GM12872 (cell line): ENCODE measurements at regions not wholly inside any gene's neighbourhood (a gene's known extent, or its start where the extent isn't known, plus 50 kb on each side); places are given as distances from the start of the nearest gene placed in this dataset.

ENCODE experiments used
- CTCF ChIP-seq: IDR thresholded peaks from 3 replicates; pipeline ENCODE4 v1.5.1; 2011; ENCODE audit warnings: low read depth, mild to moderate bottlenecking, low read length, moderate library complexity; ENCODE audit not compliant: insufficient read depth

GRCh38 chr10:52442576-52442975 lies 128.5 kb downstream of the DKK1 start:
- no peak for TF ChIP-seq CTCF

GRCh38 chr10:52443419-52444388 lies 129.6 kb downstream of the DKK1 start:
- TF ChIP-seq CTCF, result no peak

GRCh38 chr10:52446391-52446790 lies 132.3 kb downstream of the DKK1 start:
- no peak for TF ChIP-seq CTCF

- TF ChIP-seq CTCF, result no peak
Observed at GRCh38 chr10:52447931-52448353, 133.9 kb downstream of the DKK1 start.

GRCh38 chr10:52450762-52451291 lies 136.7 kb downstream of the DKK1 start:
- no peak for TF ChIP-seq CTCF

GRCh38 chr10:52451817-52452216 lies 137.7 kb downstream of the DKK1 start:
- TF ChIP-seq CTCF, result no peak

- TF ChIP-seq CTCF, result no peak
Observed at GRCh38 chr10:52452600-52453493, 138.8 kb downstream of the DKK1 start.
